GM13976 (cell line): ENCODE measurements at regions not wholly inside any gene's neighbourhood (a gene's known extent, or its start where the extent isn't known, plus 50 kb on each side); places are given as distances from the start of the nearest gene placed in this dataset.
A peak's percentile ranks its signal among the peaks of the same experiment; 100 is the strongest.
"Not testable (repeated sequence)": the region's sequence is repeated elsewhere in the genome, so short reads cannot be mapped to it uniquely, and the experiment has no call there.

ENCODE experiments used
- DNase-seq: peaks from one replicate; pipeline ENCODE4 v3.0.0; 2012; ENCODE audit warnings: low spot score
- CTCF ChIP-seq: IDR thresholded peaks from 2 replicates; pipeline ENCODE4 v1.5.1; 2012; ENCODE audit warnings: borderline replicate concordance, mild to moderate bottlenecking; ENCODE audit not compliant: insufficient read depth; ENCODE audit errors: extremely low read depth, missing control alignments, control extremely low read depth
- in situ Hi-C: fragments of 300-500 bp; cut with MboI; formaldehyde crosslinking; loops from one replicate; pipeline ENCODE4 v1.12.0; 2022; ENCODE audit warnings: low sequenced_read_pairs, mixed read lengths, inconsistent platforms; ENCODE audit not compliant: unreplicated experiment

- no peak for DNase-seq
- in situ Hi-C loops, result no loop called here
- no peak for TF ChIP-seq CTCF
Observed at GRCh38 chr3:103227651-103228050, 792.8 kb downstream of the ZPLD1 start.

DNA sequence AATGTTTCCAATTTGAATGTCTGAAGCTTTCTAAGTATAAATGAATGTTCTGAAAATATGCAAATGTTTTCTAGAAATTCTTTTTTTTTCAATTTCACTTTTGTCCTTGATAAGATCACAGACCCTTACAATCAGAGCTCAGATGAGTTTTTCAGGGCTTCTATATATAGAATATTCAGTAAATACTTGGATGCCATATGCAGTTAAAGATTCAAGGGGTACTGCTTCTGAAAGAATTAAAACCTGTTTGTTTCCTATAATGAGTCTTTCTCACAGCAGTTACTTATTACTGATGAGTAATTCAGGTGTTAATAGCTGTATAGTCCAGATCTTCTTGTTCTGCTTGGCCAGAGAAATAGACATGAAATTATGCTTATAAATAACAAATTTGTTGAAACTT lies 812.6 kb downstream of the ZPLD1 start:
- no peak for TF ChIP-seq CTCF
- in situ Hi-C loops, result no loop called here
- no peak for DNase-seq

- DNase-seq, in situ Hi-C loops: not testable (repeated sequence)
Observed at GRCh38 chr3:103254827-103255226, 820.0 kb downstream of the ZPLD1 start.

DNA sequence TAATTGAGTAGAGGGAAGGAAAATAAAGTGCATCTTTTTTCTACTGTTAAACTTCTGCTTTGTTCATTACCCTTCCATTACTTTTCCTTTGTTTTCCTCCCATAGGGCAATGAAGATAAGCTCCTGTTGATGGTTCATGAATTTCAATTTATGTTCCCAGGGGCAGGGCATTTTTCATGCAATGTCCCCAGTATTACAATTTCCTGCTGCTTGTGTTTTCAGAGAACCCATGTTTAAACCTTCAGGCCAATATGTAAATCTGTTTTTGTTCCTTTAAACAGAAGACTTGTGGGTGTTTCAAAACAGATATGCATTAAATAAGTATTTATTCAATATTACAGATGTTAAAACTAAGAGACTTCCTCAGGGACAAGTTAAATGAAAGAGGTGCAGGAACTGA lies 834.5 kb downstream of the ZPLD1 start:
- DNase-seq, result no peak
- no peak for TF ChIP-seq CTCF
- in situ Hi-C loops, result no loop called here

DNA sequence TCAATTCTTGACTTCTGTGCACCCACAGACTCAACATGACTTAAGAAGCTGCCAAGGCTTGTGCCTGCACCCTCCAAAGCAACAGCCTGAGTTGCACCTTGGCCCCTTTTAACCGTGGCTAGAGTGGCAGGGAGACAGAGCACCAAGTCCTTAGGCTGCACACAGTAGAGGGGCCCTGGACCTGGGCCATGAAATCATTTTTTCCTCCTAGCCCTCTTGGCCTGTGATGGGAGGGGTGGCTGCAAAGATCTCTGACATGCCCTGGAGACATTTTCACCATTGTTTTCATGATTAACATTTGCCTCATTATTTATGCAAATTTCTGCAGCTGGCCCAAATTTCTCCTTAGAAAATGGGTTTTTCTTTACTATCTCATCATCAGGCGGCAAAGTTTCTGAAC lies 836.8 kb downstream of the ZPLD1 start:
- DNase-seq, result no peak
- in situ Hi-C loops, result no loop called here
- TF ChIP-seq CTCF, result no peak

DNA sequence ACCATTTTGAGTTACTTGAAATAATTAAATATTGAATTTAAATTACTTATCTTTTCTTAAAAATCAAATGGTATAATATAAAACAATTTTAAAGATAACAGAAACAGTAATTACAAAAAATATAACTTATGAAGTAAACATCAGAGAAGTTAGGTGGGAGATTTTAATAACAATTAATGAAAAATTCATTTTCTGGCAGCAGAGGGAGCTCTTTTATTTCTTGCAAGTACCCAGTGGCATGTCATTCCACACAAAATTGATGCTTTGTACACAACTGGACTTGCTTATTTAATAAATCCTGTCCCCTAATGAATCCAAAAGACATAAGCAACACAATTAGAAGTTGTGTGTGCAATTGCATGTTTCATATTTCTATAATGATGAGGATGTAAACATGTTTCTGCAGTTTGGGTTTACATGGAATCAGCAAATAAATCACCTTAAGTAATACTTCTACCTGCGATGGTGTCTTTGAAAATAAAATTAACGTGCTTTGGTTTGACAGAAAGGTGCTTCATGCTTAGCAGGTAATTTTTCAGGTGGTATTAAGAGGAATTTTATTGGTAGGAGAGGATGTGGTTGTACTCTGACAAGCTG lies 861.3 kb downstream of the ZPLD1 start:
- DNase-seq, result peak; percentile 3
- in situ Hi-C loops, result no loop called here
- TF ChIP-seq CTCF, result no peak

DNA sequence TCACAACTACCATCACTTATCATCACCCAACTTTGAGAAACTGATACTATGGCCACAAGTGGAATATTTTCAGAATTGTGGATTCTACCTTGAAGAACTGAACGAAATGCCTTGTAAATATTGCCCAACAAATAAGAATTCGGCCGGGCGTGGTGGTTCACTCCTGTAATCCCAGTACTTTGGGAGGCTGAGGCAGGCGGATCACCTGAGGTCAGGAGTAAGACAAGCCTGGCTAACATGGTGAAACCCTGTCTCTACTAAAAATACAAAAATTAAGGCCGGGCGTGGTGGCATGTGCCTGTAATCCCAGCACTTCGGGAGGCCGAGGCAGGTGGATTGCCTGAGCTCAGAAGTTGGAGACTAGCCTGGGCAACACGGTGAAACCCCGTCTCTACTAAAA lies 862.7 kb downstream of the ZPLD1 start:
- in situ Hi-C loops, DNase-seq: not testable (repeated sequence)

- in situ Hi-C loops, result no loop called here
- no peak for TF ChIP-seq CTCF
- no peak for DNase-seq
Observed at GRCh38 chr3:103306104-103306503, 871.3 kb downstream of the ZPLD1 start.
